MV-4-11 (cell line): ENCODE measurements at regions not wholly inside any gene's neighbourhood (a gene's known extent, or its start where the extent isn't known, plus 50 kb on each side); places are given as distances from the start of the nearest gene placed in this dataset.
"Not testable (repeated sequence)": the region's sequence is repeated elsewhere in the genome, so short reads cannot be mapped to it uniquely, and the experiment has no call there.

Source experiments
- DNase-seq: peaks from one replicate; lab custom pipeline; 2025; lab: John Stamatoyannopoulos, UW

DNA sequence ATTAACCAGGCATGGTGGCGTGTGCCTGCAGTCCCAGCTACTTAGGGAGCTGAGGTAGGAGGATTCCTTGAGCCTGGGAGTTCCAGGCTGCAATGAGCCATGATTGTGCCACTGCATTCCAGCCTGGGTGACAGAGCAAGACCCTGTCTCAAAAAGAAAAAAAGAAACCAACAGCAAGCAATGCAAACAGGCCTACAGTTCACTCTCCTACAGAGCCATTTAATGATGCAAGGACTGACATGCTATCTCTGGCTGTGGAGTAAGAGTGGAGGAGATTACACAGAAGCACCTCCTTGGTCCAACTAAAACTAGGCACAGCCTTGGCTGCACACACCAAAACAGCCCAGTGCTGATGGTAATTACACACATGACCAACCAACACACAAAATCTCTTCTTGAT lies 127.5 kb upstream of the SOD1 start:
- DNase-seq: no peak

DNA sequence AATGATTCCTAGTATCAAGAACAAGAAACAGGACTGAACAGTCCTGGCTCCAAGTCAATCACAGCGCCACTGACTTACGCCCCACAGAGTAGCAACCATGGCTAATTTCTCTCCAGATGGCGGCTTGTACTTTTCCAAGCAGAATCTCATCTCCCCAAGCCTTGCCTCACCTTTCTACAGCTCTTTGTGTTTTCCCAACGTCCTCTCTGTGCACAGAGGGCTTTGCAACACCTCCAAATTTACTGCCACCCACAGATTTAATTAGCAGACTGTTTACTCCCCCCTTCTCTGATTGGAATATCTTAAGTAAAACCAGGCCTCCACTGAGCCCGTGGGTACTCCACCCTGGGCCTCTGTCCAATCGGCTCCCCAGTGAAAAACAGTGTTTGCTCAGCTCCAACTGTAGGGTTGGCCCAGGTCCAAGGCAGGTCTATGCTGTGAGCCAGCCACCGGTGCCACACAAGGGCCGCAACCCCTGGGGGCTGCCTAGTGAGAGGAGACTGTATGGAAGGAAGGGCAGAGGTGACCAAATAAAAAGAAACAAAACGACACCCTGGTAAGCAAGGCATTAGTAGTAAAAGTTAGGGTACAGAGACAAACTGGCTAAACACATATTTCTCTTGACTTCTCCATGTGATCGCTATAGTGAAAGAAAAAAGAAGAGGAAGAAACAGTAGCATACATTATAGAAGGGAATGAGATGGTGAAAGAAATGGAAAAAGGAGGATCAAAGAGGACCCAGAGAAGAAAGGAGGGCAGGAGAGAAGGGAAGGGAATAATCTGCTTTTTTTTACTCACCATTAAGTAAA lies 128.4 kb upstream of the SOD1 start:
- no peak for DNase-seq

DNA sequence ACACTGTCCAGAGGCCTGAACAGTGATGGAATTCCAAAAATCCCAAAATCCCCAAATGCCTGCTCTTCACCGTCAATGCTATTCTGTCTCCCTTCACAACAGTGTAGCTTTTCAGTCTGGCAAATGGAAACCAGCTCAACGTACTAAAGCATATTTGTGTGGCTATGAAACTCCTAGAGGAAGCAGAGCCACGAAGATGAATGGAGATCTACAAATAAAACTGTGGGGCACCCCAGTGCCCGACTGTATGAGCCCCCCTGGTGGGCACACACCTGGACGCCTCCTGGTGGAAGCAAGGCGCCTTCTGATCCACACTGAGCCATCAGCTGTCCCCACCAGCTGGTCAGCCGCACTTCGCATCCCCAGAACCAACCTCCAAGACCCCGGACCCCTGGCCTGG lies 129.1 kb upstream of the SOD1 start:
- DNase-seq: no peak

DNA sequence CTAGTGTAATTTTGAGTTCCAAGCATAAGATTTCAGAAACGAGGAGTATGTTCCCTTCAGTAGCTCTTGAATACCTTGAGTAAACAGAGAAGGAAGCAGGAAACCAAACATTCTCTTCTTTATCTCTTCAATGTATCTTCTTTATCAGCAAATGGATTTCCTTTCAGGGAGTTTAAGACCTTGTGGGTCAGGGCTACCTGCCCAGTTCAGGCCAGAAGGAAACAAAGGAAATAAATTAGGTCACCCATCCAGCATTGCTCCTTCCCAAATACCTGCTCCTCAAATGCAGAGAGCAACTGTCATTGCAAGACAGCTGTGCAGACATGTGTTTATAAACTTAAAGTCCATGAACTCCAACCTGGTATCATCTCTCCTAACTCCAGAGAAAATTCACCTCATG lies 130.1 kb upstream of the SOD1 start:
- no peak for DNase-seq

DNA sequence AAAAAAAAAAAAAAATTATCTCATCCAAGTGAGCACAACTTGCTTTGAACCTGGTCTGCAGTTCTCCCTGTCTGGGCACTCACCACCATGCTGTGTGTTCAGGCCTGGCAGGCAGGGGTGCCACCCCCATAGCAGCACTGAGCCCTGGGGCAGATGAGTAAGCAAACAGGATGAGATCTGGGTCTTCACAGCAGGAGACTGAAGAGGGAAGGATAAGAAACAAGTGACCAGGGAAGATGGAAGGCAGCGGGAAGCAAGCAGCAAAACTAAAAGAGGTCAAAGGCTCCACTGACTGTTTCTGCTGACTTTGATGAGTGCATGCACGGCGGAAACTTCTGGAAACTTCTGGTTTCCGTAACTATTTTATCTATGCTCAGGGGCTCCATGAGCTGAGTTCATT lies 133.5 kb upstream of the SOD1 start:
- DNase-seq: no peak

DNA sequence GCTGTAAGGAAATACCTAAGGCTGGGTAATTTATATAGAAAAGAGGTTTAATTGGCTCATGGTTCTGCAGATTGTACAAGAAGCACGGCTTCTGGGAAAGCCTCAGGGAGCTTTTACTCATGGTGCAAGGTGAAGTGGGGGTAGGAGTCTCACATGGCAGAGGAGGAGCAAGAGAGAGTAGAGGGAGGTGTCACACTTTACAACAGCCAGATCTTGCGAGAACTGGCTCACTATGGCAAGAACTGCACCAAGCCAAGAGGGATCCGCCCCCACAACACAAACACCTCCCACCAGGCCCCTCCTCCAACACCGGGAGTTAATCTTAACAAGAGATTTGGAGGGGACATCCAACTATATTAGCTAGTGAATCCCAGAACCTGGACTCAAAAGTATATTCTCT lies 135.4 kb upstream of the SOD1 start:
- DNase-seq: no peak

DNA sequence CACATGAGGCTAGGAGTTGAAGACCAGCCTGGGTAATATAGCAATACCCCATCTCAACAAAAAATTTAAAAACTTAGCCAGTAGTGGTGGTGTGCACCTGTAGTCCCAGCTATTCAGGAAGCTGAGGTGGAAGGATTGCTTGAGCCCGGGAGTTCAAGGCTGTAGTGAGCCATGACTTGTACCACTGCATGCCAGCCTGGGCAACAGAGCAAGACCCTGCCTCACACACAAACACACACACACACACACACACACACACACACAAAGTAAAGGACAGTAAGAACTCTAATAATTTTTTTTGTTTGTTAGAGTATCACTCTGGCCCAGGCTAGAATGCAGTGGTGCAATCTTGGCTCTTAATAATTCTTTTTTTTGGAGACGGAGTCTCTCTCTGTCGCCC lies 138.0 kb upstream of the SOD1 start:
- no peak for DNase-seq

- DNase-seq: no peak
These were observed 138.9 kb upstream of the SOD1 start for GRCh38 chr21:31520561-31521098.

- DNase-seq: no peak
These were observed 140.9 kb upstream of the SOD1 start for GRCh38 chr21:31518580-31518979.

DNA sequence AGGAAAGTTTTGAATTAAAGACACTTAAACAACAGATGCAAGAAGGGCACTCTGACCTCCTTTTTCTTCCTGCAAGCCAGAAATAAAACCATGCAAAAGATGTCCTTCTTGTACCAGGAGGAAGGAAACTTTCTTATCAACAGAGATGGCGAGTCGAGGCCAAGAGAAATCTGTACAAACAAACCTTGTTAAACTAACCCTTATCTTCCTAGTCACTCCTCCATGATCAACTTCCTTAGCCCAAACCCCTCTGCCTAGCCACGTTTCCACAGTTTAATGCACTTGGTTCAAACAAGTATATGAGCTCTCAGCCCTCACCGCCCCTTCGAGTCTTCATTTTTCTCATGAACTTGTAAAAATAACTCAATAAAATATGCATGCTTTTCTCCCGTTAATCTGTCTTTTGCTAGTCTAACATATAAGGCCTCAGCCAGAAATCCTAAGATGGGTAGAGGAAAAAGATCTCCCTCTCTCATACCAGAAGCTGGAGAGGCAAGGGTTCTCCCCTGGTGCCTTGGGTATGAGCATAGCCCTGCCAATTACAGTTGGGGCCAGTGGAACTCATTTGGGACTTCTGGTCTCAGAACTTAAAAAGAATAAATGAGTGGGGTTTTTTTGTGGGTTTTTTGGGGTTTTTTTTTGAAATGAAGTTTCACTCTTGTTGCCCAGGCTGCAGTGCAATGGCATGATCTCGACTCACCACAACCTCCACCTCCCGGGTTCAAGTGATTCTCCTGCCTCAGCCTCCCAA lies 141.7 kb upstream of the SOD1 start:
- DNase-seq: no peak

DNA sequence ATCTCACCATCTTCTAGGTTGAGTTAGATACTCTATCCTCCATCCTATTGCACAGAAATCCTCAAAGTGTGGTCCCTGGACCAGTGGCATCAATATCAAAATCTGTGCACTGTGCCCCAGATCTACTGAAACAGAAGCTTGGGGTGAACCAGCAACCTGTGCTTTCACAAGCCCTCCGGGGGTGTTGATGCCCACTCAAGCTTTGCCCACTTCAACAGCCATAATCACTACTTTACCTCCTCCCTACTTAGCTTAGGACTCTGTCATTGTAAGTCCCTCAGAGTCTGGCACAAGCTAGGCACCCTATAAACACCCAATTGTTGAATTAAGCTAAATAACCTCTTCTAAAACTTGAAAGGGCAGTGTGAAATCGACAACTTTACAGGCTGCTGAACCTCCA lies 144.2 kb upstream of the SOD1 start:
- no peak for DNase-seq

GRCh38 chr21:31514598-31514997 lies 144.9 kb upstream of the SOD1 start:
- no peak for DNase-seq

DNA sequence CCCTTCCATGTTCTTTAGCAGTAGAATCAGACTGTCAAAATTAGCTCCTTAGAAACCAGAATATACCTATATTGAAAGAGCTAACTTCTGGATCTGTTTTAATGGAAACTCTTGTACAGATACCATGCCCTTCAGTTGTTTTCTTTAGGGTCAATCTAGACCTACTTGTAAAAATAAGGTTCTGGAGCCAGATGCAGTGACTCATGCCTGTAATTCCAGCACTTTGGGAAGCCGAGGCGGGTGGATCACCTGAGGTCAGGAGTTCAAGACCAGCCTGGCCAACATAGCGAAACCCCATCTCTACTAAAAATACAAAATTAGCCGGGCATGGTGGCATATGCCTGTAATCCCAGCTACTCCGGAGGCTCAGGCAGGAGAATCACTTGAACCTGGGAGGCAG lies 146.0 kb upstream of the SOD1 start:
- not testable (repeated sequence) for DNase-seq

DNA sequence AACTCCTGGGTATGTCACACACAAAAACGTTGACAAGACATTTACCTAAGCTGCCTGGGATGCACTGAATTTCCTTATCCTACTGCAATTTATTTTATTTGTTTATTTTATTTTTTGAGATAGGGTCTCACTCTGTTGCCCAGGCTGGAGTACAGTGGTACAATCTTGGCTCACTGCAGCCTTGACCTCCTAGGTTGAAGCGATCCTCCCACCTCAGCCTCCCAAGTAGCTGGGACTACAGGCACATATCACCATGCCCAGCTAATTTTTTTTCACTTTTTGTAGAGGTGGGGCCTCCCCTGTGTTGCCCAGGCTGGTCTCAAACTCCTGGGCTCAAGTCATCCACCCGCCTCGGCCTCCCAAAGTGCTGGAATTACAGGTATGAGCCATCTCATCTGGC lies 147.5 kb upstream of the SOD1 start:
- not testable (repeated sequence) for DNase-seq

- DNase-seq: no peak
These were observed 148.2 kb upstream of the SOD1 start for GRCh38 chr21:31511258-31511657.

GRCh38 chr21:31509194-31510017 lies 150.1 kb upstream of the SOD1 start:
- DNase-seq: peak; percentile 43

DNA sequence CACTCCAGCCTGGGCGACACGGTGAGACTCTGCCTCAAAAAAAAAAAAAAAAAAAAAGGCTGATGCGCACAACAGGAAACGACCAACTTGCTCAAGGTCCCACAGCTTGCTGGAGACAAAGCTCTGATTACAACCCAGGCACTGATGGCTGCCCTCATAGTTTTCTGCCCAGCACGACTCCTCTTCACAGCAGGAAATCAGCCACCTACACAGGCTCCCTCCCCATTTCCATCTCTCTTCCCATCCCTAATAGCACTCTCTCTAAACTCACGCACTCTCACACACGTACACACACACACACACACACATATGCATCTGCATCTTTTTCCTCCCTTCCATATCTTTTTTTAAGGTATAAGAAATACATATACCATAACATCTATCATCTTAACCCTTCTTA lies 153.5 kb upstream of the SOD1 start:
- no peak for DNase-seq

DNA sequence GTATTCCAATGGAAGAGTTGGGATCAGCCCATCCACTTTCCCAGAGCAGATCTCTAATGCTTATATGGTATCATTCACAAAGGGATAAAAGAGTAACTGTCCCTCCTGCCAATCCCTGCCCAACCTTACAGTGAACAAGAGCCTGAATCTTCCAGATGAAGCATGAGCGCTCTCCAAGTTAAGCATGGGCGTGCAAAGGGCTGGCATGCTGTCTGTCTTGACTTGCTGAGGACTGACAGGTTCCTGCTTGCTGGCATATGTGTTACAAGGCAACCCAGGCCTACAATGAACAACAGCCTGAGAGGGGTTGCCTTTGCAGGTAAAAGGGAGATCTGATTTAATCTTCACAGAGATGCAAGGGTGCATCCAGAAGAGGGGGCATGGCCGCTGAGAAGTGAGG lies 155.6 kb upstream of the SOD1 start:
- no peak for DNase-seq

GRCh38 chr21:31503467-31503866 lies 156.0 kb upstream of the SOD1 start:
- no peak for DNase-seq

- no peak for DNase-seq
These were observed 156.9 kb upstream of the SOD1 start for GRCh38 chr21:31502537-31503143.

DNA sequence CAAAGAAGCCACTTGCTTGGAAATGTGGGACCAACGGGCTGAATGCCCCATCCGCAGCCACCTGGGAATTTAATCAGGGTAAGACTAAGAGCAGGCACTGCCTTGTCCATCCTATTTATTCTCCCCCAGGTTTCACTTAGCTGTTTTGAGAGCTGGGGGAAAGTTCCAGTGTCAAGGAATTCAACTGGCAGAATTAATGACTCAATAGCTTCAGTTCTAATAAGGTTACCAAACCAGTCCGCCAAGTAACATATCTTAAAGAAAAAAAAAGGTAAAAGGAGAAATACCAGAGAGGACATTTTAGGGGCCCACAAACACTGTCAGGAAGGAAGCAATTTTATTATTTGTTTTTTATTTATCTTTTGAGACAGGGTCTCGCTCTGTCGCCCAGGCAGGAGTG lies 157.6 kb upstream of the SOD1 start:
- no peak for DNase-seq

GRCh38 chr21:31500982-31501381 lies 156.9 kb upstream of the TIAM1 start:
- DNase-seq: no peak
